Endothelial cell of umbilical vein (primary cell): ENCODE measurements at regions not wholly inside any gene's neighbourhood (a gene's known extent, or its start where the extent isn't known, plus 50 kb on each side); places are given as distances from the start of the nearest gene placed in this dataset.

Source experiments
- BruUV-seq: library from RNA; stranded (reverse); fragments of 400-500 nt; replicated peaks from 2 replicates; lab custom pipeline; 2021; lab: Mats Ljungman, UMichigan
- CTCF ChIA-PET: fragments of 300-600, 350-600 bp; sonication (Branson Sonifier 250); formaldehyde crosslinking; loops from one replicate; lab custom pipeline; 2021; ENCODE audit warnings: antibody characterized with exemption, inconsistent platforms; lab: Charles Lee
- POLR2A ChIA-PET: fragments of 300-600, 350-600 bp; sonication (Branson Sonifier 250); formaldehyde crosslinking; loops from one replicate; lab custom pipeline; 2021; ENCODE audit warnings: antibody characterized with exemption, inconsistent platforms; lab: Charles Lee
- DNase-seq: peaks from one replicate; pipeline ENCODE4 v3.0.0-alpha.2; 2011; ENCODE audit warnings: low read depth, low spot score
- FAIRE-seq: peaks from 2 replicates; lab custom pipeline; 2011; peaks lifted over from hg19 to GRCh38; lab: Jason Lieb, UNC
- H2AFZ ChIP-seq: 2 replicates; pipeline ENCODE4 v1.6.0; 2012; ENCODE audit warnings: low read depth, low read length, control low read depth, inconsistent platforms
- H3K27ac ChIP-seq: 2 replicates; pipeline ENCODE4 v1.5.1; 2011; ENCODE audit warnings: low read depth, mild to moderate bottlenecking, control low read depth, low read length, moderate library complexity; ENCODE audit not compliant: insufficient read depth
- H3K27me3 ChIP-seq, 2 experiments: 2 replicates each; pipeline versions ENCODE4 v1.6.0 to v1.6.1; 2011; ENCODE audit warnings: low read length in 2 of 2, mixed read lengths in 1 of 2; ENCODE audit not compliant: control insufficient read depth in 2 of 2, insufficient read depth in 2 of 2
- H3K36me3 ChIP-seq, 2 experiments: 2 replicates in 1 of 2; 3 replicates in 1 of 2; pipeline ENCODE4 v1.5.1; 2011; ENCODE audit warnings: low read length in 2 of 2, mild to moderate bottlenecking in 1 of 2, moderate library complexity in 1 of 2; ENCODE audit not compliant: control insufficient read depth in 2 of 2, insufficient read depth in 2 of 2; ENCODE audit errors: extremely low read depth in 1 of 2
- H3K4me1 ChIP-seq: 3 replicates; pipeline ENCODE4 v1.5.1; 2011; ENCODE audit warnings: mild to moderate bottlenecking, low read length; ENCODE audit not compliant: control insufficient read depth, insufficient read depth; ENCODE audit errors: extremely low read depth
- H3K4me2 ChIP-seq: 2 replicates; pipeline ENCODE4 v1.6.1; 2011; ENCODE audit warnings: low read length, control low read depth, mixed read lengths; ENCODE audit not compliant: insufficient read depth
- H3K4me3 ChIP-seq, 3 experiments: fragments of 200-600 bp in 1 of 3; sonication (generic), shearing (Covaris generic) in 1 of 3; replicated peaks in 1 of 3; 2 replicates each; pipeline ENCODE4 v1.5.1; 2011 to 2016; ENCODE audit warnings: control low read depth in 3 of 3, low read length in 3 of 3, mild to moderate bottlenecking in 2 of 3, inconsistent platforms in 1 of 3, low read depth in 1 of 3, moderate library complexity in 1 of 3; ENCODE audit not compliant: insufficient read depth in 1 of 3
- H3K79me2 ChIP-seq: 2 replicates; pipeline ENCODE4 v1.6.0; 2012; ENCODE audit warnings: low read length, inconsistent platforms; ENCODE audit not compliant: control insufficient read depth, insufficient read depth
- H3K9ac ChIP-seq: replicated peaks from 2 replicates; pipeline ENCODE3; 2011; ENCODE audit warnings: low read length, control low read depth; ENCODE audit not compliant: insufficient read depth; ENCODE audit errors: extremely low read depth
- H3K9me1 ChIP-seq: replicated peaks from 3 replicates; pipeline ENCODE4 v1.6.0; 2011; ENCODE audit warnings: mild to moderate bottlenecking, low read length; ENCODE audit not compliant: control insufficient read depth, insufficient read depth; ENCODE audit errors: extremely low read depth
- H3K9me3 ChIP-seq: replicated peaks from 2 replicates; pipeline ENCODE4 v1.5.1; 2012; ENCODE audit warnings: low read length, inconsistent platforms; ENCODE audit not compliant: control insufficient read depth, insufficient read depth
- H4K20me1 ChIP-seq: replicated peaks from 2 replicates; pipeline ENCODE3; 2011; ENCODE audit warnings: mild to moderate bottlenecking, low read length; ENCODE audit not compliant: control insufficient read depth, insufficient read depth; ENCODE audit errors: extremely low read depth
- EZH2 ChIP-seq: IDR thresholded peaks from 2 replicates; pipeline ENCODE4 v1.6.1; 2012; ENCODE audit warnings: borderline replicate concordance, low read depth, mild to moderate bottlenecking, moderate library complexity, low read length, inconsistent platforms; ENCODE audit not compliant: severe bottlenecking
- FOS ChIP-seq: IDR thresholded peaks from 2 replicates; pipeline ENCODE4 v1.6.1; 2011; ENCODE audit warnings: mild to moderate bottlenecking, low read length, moderate library complexity, borderline replicate concordance; ENCODE audit not compliant: insufficient read depth
- GATA2 ChIP-seq: IDR thresholded peaks from 2 replicates; pipeline ENCODE4 v1.7.0; 2011; ENCODE audit warnings: low read depth, mild to moderate bottlenecking, moderate library complexity, mixed read lengths, low read length; ENCODE audit not compliant: insufficient read length, insufficient read depth
- JUN ChIP-seq: IDR thresholded peaks from 2 replicates; pipeline ENCODE4 v1.6.1; 2011; ENCODE audit warnings: borderline replicate concordance, low read depth; ENCODE audit not compliant: insufficient read length, insufficient read depth
- MAX ChIP-seq: IDR thresholded peaks from 2 replicates; pipeline ENCODE4 v1.6.1; 2011; ENCODE audit not compliant: insufficient read depth, insufficient read length
- MYC ChIP-seq: IDR thresholded peaks from one replicate; pipeline ENCODE4 v1.6.1; 2011; ENCODE audit warnings: mild to moderate bottlenecking, low read depth, low read length
- POLR2A ChIP-seq: IDR thresholded peaks from 2 replicates; pipeline ENCODE4 v1.6.1; 2012; ENCODE audit warnings: low read depth, mild to moderate bottlenecking, control low read depth, low read length
- POLR2AphosphoS5 ChIP-seq: IDR thresholded peaks from 2 replicates; pipeline ENCODE4 v1.6.1; 2012; ENCODE audit warnings: low read depth, mild to moderate bottlenecking, control low read depth, low read length, moderate library complexity; ENCODE audit not compliant: insufficient read depth
- dilution Hi-C: fragments of 300-500 bp; cut with MboI; formaldehyde crosslinking; loops from one replicate; pipeline ENCODE4 v1.15.0; 2019; ENCODE audit warnings: low sequenced_read_pairs; ENCODE audit not compliant: extremely low pct_ligation_motif_present
- intact Hi-C: fragments of 100-400 bp; cut with micrococcal nuclease; formaldehyde crosslinking; loops from one replicate; pipeline ENCODE4 v1.10.0; 2022
- TF ChIP-seq, protein P1 (sequence below), 2 donors: IDR thresholded peaks; 1 replicate in 1 of 2; 2 replicates in 1 of 2; pipeline ENCODE4 v1.5.1; 2011; ENCODE audit warnings: low read length in 2 of 2, mild to moderate bottlenecking in 2 of 2, moderate library complexity in 2 of 2, control low read depth in 1 of 2, inconsistent platforms in 1 of 2, low read depth in 1 of 2; ENCODE audit not compliant: insufficient read depth in 1 of 2; ENCODE audit errors: extremely low read depth in 1 of 2

- ChIA-PET POLR2A (no interaction called here), CTCF (no interaction called here)
- no peak overlapping the region for H2AFZ ChIP-seq
- H3K4me3 ChIP-seq, result no peak overlapping the region
- no peaks in the 10 kb centered on the region for H3K27me3 ChIP-seq
- no peak for DNase-seq
- no peaks in the 10 kb centered on the region for H4K20me1 ChIP-seq
- BruUV-seq, result no TSS peak
- H3K4me1 ChIP-seq, result no peaks in the 10 kb centered on the region
- no peaks in the 10 kb centered on the region for H3K36me3 ChIP-seq
- intact Hi-C loops, result no loop called here
- no peaks in the 10 kb centered on the region for H3K79me2 ChIP-seq
- no peaks in the 10 kb centered on the region for H3K9me1 ChIP-seq
- no peak overlapping the region for H3K27ac ChIP-seq
- no peaks in the 10 kb centered on the region for H3K9me3 ChIP-seq
- H3K9ac ChIP-seq, result no peak overlapping the region
- FAIRE-seq, result no peak
- H3K4me2 ChIP-seq, result no peak overlapping the region
- TF ChIP-seq POLR2A, result no peak
- TF ChIP-seq GATA2, result no peak
- TF ChIP-seq MAX, result no peak
- TF ChIP-seq EZH2, result no peak
- TF ChIP-seq, protein P1, sequence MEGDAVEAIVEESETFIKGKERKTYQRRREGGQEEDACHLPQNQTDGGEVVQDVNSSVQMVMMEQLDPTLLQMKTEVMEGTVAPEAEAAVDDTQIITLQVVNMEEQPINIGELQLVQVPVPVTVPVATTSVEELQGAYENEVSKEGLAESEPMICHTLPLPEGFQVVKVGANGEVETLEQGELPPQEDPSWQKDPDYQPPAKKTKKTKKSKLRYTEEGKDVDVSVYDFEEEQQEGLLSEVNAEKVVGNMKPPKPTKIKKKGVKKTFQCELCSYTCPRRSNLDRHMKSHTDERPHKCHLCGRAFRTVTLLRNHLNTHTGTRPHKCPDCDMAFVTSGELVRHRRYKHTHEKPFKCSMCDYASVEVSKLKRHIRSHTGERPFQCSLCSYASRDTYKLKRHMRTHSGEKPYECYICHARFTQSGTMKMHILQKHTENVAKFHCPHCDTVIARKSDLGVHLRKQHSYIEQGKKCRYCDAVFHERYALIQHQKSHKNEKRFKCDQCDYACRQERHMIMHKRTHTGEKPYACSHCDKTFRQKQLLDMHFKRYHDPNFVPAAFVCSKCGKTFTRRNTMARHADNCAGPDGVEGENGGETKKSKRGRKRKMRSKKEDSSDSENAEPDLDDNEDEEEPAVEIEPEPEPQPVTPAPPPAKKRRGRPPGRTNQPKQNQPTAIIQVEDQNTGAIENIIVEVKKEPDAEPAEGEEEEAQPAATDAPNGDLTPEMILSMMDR (IDR thresholded peaks at IDR 0.05; ENCODE audit: extremely low read depth in 1 of 2, insufficient read depth in 1 of 2, low read depth in 1 of 2, low read length in 2 of 2), result no peak
- TF ChIP-seq JUN, result no peak
- TF ChIP-seq POLR2AphosphoS5, result no peak
- TF ChIP-seq FOS, result no peak
- no peak for TF ChIP-seq MYC
- dilution Hi-C loops, result no loop called here
These were observed 617.9 kb downstream of the BCOR start for GRCh38 chrX:39479856-39480255.
